ENCODE measurements at regions not wholly inside any gene's neighbourhood (a gene's known extent, or its start where the extent isn't known, plus 50 kb on each side); places are given as distances from the start of the nearest gene placed in this dataset.

- no peak overlapping the region for H3K4me3 ChIP-seq
- TF ChIP-seq MEIS2 (IDR thresholded peaks at IDR 0.05; ENCODE audit: partially characterized antibody) (no peak), PHF20 (IDR thresholded peaks at IDR 0.05; ENCODE audit: partially characterized antibody) (no peak), ZSCAN32 (CRISPR knock-in tag; IDR thresholded peaks at IDR 0.05) (no peak), ZNF24 (IDR thresholded peaks at IDR 0.05) (no peak), ZNF316 (IDR thresholded peaks at IDR 0.05) (peak; percentile 83), ZBTB2 (IDR thresholded peaks at IDR 0.05) (no peak), RBFOX2 (IDR thresholded peaks at IDR 0.05; ENCODE audit: low read depth, low read length) (no peak), MAFF (IDR thresholded peaks at IDR 0.05; ENCODE audit: low read length) (no peak), TARDBP (IDR thresholded peaks at IDR 0.05) (no peak), MTA3 (IDR thresholded peaks at IDR 0.05; ENCODE audit: borderline replicate concordance) (no peak), ZNF253 (CRISPR knock-in tag; conservative IDR thresholded peaks at IDR 0.05) (no peak), BCL6 (CRISPR knock-in tag; IDR thresholded peaks at IDR 0.05) (no peak), ETV5 (CRISPR knock-in tag; IDR thresholded peaks at IDR 0.05; ENCODE audit: low read depth) (no peak), ZNF764 (CRISPR knock-in tag; IDR thresholded peaks at IDR 0.05; ENCODE audit: low read depth) (no peak), ZNF395 (CRISPR knock-in tag; IDR thresholded peaks at IDR 0.05) (no peak), NCOA4 (IDR thresholded peaks at IDR 0.05; ENCODE audit: partially characterized antibody) (no peak), ZNF384 (IDR thresholded peaks at IDR 0.05; ENCODE audit: low read depth, low read length) (no peak), SIRT6 (IDR thresholded peaks at IDR 0.05; ENCODE audit: low read depth, low read length) (no peak), SNRNP70 (optimal IDR thresholded peaks at IDR 0.05; ENCODE audit: low read depth, low read length) (no peak), ZNF778 (CRISPR knock-in tag; IDR thresholded peaks at IDR 0.05) (no peak)
- TF ChIP-seq, protein P1, sequence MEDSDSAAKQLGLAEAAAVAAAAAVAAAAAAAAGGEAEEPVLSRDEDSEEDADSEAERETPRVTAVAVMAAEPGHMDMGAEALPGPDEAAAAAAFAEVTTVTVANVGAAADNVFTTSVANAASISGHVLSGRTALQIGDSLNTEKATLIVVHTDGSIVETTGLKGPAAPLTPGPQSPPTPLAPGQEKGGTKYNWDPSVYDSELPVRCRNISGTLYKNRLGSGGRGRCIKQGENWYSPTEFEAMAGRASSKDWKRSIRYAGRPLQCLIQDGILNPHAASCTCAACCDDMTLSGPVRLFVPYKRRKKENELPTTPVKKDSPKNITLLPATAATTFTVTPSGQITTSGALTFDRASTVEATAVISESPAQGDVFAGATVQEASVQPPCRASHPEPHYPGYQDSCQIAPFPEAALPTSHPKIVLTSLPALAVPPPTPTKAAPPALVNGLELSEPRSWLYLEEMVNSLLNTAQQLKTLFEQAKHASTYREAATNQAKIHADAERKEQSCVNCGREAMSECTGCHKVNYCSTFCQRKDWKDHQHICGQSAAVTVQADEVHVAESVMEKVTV (CRISPR knock-in tag; IDR thresholded peaks at IDR 0.05), result no peak
- TF ChIP-seq, protein P2, sequence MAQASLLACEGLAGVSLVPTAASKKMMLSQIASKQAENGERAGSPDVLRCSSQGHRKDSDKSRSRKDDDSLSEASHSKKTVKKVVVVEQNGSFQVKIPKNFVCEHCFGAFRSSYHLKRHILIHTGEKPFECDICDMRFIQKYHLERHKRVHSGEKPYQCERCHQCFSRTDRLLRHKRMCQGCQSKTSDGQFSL (CRISPR knock-in tag; IDR thresholded peaks at IDR 0.05), result no peak
- TF ChIP-seq, protein P2 (tag; IDR thresholded peaks at IDR 0.05), result no peak
Observed at GRCh38 chr1:195766709-195767108, 841.5 kb downstream of the KCNT2 start.

More at GRCh38 chr1:195766709-195767108, 841.5 kb downstream of the KCNT2 start:
- ATAC-seq (no peak), FAIRE-seq (no peak), DNase-seq (ENCODE audit: extremely low read depth in 1 of 4, low spot score in 3 of 4) (peak in 1 of 4 experiments; percentile 20)
- Histone ChIP-seq H3K4me1 (replicated peaks in 1 of 2; ENCODE audit: control insufficient read depth in 2 of 2, insufficient read depth in 2 of 2, low read length in 2 of 2) (peaks cover 0 to 5% of the 10 kb centered on the region in 2 experiments; a peak in 2 of 5 replicates), H3K4me2 (ENCODE audit: insufficient read depth, low read length) (no peak overlapping the region), H3K9me1 (ENCODE audit: control insufficient read depth, insufficient read depth, low read length) (no peaks in the 10 kb centered on the region), H3K27me3 (ENCODE audit: control insufficient read depth in 2 of 2, insufficient read depth in 2 of 2, low read length in 2 of 2) (no peaks in the 10 kb centered on the region), H3K79me2 (ENCODE audit: control insufficient read depth, insufficient read depth, low read length) (no peaks in the 10 kb centered on the region), H3K27ac (ENCODE audit: extremely low read depth, low read depth, low read length) (no peak overlapping the region; the same call in 2 of the 3 replicates), H3K9me3 (replicated peaks; ENCODE audit: control insufficient read depth, insufficient read depth, low read depth, low read length) (no peaks in the 10 kb centered on the region), H3K9ac (ENCODE audit: insufficient read depth in 1 of 2, low read depth in 2 of 2, low read length in 2 of 2) (no peak overlapping the region), H3K36me3 (ENCODE audit: control insufficient read depth, insufficient read depth, low read length) (no peaks in the 10 kb centered on the region), H2AFZ (ENCODE audit: low read depth, low read length) (no peak overlapping the region), H4K20me1 (replicated peaks; ENCODE audit: control insufficient read depth, insufficient read depth, low read length) (no peaks in the 10 kb centered on the region)
- ChIA-PET CTCF (ENCODE audit: low intra/inter-chr PET ratio) (no interaction called here), POLR2A (no interaction called here)
- BruUV-seq (replicated peaks), result no TSS peak
- in situ Hi-C loops (cut with MboI) (no loop called here), intact Hi-C loops (cut with micrococcal nuclease) (no loop called here)

All from K562 (cell line).